ENCODE measurements at regions not wholly inside any gene's neighbourhood (a gene's known extent, or its start where the extent isn't known, plus 50 kb on each side); places are given as distances from the start of the nearest gene placed in this dataset.

GRCh38 chr10:107790271-107790670 is 625.8 kb upstream of the SORCS1 start:
- TF ChIP-seq REST (IDR thresholded peaks at IDR 0.05; ENCODE audit: insufficient read depth in 1 of 2, low read depth in 2 of 2, low read length in 1 of 2), result no peak
- no peak for TF ChIP-seq CTCF (IDR thresholded peaks at IDR 0.05)
- no peak for TF ChIP-seq TCF7L2 (IDR thresholded peaks at IDR 0.05; ENCODE audit: low read depth, low read length)

Data from Panc1 (cell line).